ENCODE measurements at regions not wholly inside any gene's neighbourhood (a gene's known extent, or its start where the extent isn't known, plus 50 kb on each side); places are given as distances from the start of the nearest gene placed in this dataset.

DNA sequence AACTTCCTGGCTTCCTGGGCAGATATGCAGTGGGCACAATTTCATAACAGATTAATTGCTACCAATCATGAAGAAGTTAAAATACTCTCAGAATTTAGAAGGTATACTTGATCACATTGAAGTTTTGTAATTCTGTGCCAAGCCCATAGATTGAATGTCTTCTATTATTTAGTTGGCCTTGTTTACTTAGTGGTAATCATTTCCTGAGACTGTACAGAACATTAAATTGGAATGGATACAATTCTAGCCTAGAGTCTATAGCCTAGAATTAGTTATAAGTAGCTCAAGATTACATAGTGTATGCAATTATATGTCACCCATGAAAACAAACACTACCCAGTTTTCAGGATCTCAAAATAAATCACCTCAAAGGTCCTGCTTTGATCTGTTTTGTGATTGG lies 615.8 kb downstream of the XIRP2 start:
- TF ChIP-seq, protein P1, sequence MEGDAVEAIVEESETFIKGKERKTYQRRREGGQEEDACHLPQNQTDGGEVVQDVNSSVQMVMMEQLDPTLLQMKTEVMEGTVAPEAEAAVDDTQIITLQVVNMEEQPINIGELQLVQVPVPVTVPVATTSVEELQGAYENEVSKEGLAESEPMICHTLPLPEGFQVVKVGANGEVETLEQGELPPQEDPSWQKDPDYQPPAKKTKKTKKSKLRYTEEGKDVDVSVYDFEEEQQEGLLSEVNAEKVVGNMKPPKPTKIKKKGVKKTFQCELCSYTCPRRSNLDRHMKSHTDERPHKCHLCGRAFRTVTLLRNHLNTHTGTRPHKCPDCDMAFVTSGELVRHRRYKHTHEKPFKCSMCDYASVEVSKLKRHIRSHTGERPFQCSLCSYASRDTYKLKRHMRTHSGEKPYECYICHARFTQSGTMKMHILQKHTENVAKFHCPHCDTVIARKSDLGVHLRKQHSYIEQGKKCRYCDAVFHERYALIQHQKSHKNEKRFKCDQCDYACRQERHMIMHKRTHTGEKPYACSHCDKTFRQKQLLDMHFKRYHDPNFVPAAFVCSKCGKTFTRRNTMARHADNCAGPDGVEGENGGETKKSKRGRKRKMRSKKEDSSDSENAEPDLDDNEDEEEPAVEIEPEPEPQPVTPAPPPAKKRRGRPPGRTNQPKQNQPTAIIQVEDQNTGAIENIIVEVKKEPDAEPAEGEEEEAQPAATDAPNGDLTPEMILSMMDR (optimal IDR thresholded peaks at IDR 0.05 in 1 of 3, IDR thresholded peaks at IDR 0.05 in 1 of 3, conservative IDR thresholded peaks at IDR 0.05 in 1 of 3; ENCODE audit: extremely low read depth in 1 of 3, insufficient read depth in 2 of 3, low read length in 3 of 3): no peak
- no peak for TF ChIP-seq EZH2 (IDR thresholded peaks at IDR 0.05; ENCODE audit: low read length)

Data from keratinocyte (primary cell).